Keratinocyte (primary cell): ENCODE measurements at regions not wholly inside any gene's neighbourhood (a gene's known extent, or its start where the extent isn't known, plus 50 kb on each side); places are given as distances from the start of the nearest gene placed in this dataset.

Experiments used
- DNase-seq: peaks from one replicate; pipeline ENCODE4 v3.0.0-alpha.2; 2011; ENCODE audit warnings: low read depth, missing footprints, low spot score
- FAIRE-seq: peaks from 2 replicates; lab custom pipeline; 2011; peaks lifted over from hg19 to GRCh38; lab: Jason Lieb, UNC
- H2AFZ ChIP-seq: 2 replicates; pipeline ENCODE4 v1.6.0; 2012; ENCODE audit warnings: low read length, control low read depth, inconsistent platforms; ENCODE audit not compliant: control insufficient read depth
- H3K27ac ChIP-seq: 2 replicates; pipeline ENCODE4 v1.5.1; 2011; ENCODE audit warnings: low read length; ENCODE audit not compliant: control insufficient read depth, insufficient read depth
- H3K27me3 ChIP-seq: 3 replicates; pipeline ENCODE4 v1.6.0; 2011; ENCODE audit warnings: low read length; ENCODE audit not compliant: control insufficient read depth, insufficient read depth; ENCODE audit errors: extremely low read depth
- H3K36me3 ChIP-seq, 2 experiments: 2 replicates in 1 of 2; 3 replicates in 1 of 2; pipeline ENCODE4 v1.5.1; 2011; ENCODE audit warnings: low read length in 2 of 2, mild to moderate bottlenecking in 1 of 2; ENCODE audit not compliant: control insufficient read depth in 2 of 2, insufficient read depth in 2 of 2; ENCODE audit errors: extremely low read depth in 1 of 2
- H3K4me1 ChIP-seq: 3 replicates; pipeline ENCODE4 v1.5.1; 2011; ENCODE audit warnings: low read length; ENCODE audit not compliant: control insufficient read depth, insufficient read depth; ENCODE audit errors: extremely low read depth
- H3K4me2 ChIP-seq: 3 replicates; pipeline ENCODE4 v1.6.0; 2011; ENCODE audit warnings: low read depth, low read length; ENCODE audit not compliant: control insufficient read depth, insufficient read depth; ENCODE audit errors: extremely low read depth
- H3K4me3 ChIP-seq, 3 experiments: fragments of 200-600 bp in 1 of 3; sonication (generic) in 1 of 3; 2 replicates in 2 of 3; 3 replicates in 1 of 3; pipeline ENCODE4 v1.5.1; 2011 to 2016; ENCODE audit warnings: low read length in 3 of 3, mild to moderate bottlenecking in 3 of 3, control low read depth in 2 of 3, inconsistent platforms in 1 of 3, low read depth in 1 of 3, mixed read lengths in 1 of 3, mixed run types in 1 of 3, moderate library complexity in 1 of 3; ENCODE audit not compliant: control insufficient read depth in 2 of 3, insufficient read depth in 2 of 3; ENCODE audit errors: extremely low read depth in 1 of 3
- H3K79me2 ChIP-seq: 2 replicates; pipeline ENCODE4 v1.6.0; 2012; ENCODE audit warnings: low read length; ENCODE audit not compliant: control insufficient read depth, insufficient read depth
- H3K9ac ChIP-seq: 3 replicates; pipeline ENCODE4 v1.6.0; 2011; ENCODE audit warnings: low read length; ENCODE audit not compliant: control insufficient read depth, insufficient read depth; ENCODE audit errors: extremely low read depth
- H3K9me1 ChIP-seq: 3 replicates; pipeline ENCODE4 v1.6.0; 2011; ENCODE audit warnings: low read length; ENCODE audit not compliant: control insufficient read depth, insufficient read depth; ENCODE audit errors: extremely low read depth
- H3K9me3 ChIP-seq: 2 replicates; pipeline ENCODE4 v1.5.1; 2012; ENCODE audit warnings: low read depth, low read length; ENCODE audit not compliant: control insufficient read depth
- H4K20me1 ChIP-seq: 3 replicates; pipeline ENCODE4 v1.6.0; 2011; ENCODE audit warnings: low read length; ENCODE audit not compliant: control insufficient read depth, insufficient read depth; ENCODE audit errors: extremely low read depth
- CTCF ChIP-seq, 3 experiments: IDR thresholded peaks in 1 of 3; conservative IDR thresholded peaks in 1 of 3; optimal IDR thresholded peaks in 1 of 3; 2 replicates in 2 of 3; 3 replicates in 1 of 3; pipeline versions ENCODE3 to v1.5.1; 2011; ENCODE audit warnings: low read length in 3 of 3, mild to moderate bottlenecking in 3 of 3, moderate library complexity in 2 of 3, control low read depth in 1 of 3, inconsistent platforms in 1 of 3; ENCODE audit not compliant: insufficient read depth in 2 of 3; ENCODE audit errors: extremely low read depth in 1 of 3
- EZH2 ChIP-seq: IDR thresholded peaks from one replicate; pipeline ENCODE4 v1.6.1; 2012; ENCODE audit warnings: inconsistent platforms, mild to moderate bottlenecking, low read length, moderate library complexity
- dilution Hi-C: fragments of 300-500 bp; cut with MboI; formaldehyde crosslinking; loops from one replicate; pipeline ENCODE4 v1.7.0; 2020; ENCODE audit warnings: low sequenced_read_pairs; ENCODE audit not compliant: extremely low pct_ligation_motif_present

DNA sequence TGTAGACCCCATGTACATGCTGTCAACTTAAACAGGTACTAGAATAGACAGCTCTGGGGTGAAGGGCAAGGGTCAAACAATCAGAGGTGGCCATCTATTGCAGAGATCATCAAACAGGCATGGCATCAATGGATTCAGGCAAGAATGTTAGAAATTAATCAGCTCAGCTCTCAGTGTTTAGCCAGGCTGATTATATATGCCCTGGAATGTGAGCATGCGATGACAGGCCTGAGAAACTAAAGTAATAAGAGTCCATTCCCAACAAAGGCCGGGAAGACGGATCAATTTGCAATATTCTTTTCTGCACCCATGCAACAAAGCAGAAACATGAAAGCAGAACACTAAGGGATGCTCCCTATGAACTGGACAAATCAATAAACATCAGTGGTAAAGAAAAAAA, 380.5 kb upstream of the SPRED2 start:
- Histone ChIP-seq H3K9me1 (no peaks in the 10 kb centered on the region), H3K4me1 (no peaks in the 10 kb centered on the region), H3K27ac (no peak overlapping the region), H3K9me3 (no peaks in the 10 kb centered on the region), H3K4me3 (no peak overlapping the region), H3K4me2 (no peak overlapping the region), H3K79me2 (no peaks in the 10 kb centered on the region), H3K36me3 (no peaks in the 10 kb centered on the region), H4K20me1 (no peaks in the 10 kb centered on the region), H2AFZ (no peak overlapping the region), H3K27me3 (no peaks in the 10 kb centered on the region), H3K9ac (no peak overlapping the region)
- dilution Hi-C loops = no loop called here
- no peak for FAIRE-seq
- DNase-seq = no peak
- TF ChIP-seq EZH2 (no peak), CTCF (optimal IDR thresholded peaks at IDR 0.05 in 1 of 3, IDR thresholded peaks at IDR 0.05 in 1 of 3, conservative IDR thresholded peaks at IDR 0.05 in 1 of 3; ENCODE audit: extremely low read depth in 1 of 3, insufficient read depth in 2 of 3, low read length in 3 of 3) (no peak)

DNA sequence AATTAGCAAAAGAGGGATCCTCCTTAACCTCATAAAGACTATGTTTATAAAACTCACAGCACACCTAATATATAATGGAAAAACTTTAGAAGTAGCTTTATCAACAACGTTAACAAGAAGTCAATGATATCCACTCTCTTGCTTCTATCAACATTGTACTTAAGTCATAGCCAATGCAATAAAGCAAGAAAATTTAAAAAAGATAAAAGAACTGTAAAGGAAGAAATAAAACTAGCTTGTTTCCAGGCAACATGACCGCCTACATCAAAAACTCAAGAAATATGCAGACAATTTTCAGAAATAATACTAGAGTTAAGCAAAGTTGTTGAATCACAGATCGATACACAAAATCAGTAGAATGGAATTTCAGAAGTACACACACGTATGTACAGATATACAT, 375.5 kb upstream of the SPRED2 start:
- H3K4me2 ChIP-seq = no peak overlapping the region
- no peaks in the 10 kb centered on the region for H4K20me1 ChIP-seq
- H3K9me3 ChIP-seq = no peaks in the 10 kb centered on the region
- DNase-seq = no peak
- H3K27me3 ChIP-seq = no peaks in the 10 kb centered on the region
- no peaks in the 10 kb centered on the region for H3K36me3 ChIP-seq
- no peaks in the 10 kb centered on the region for H3K9me1 ChIP-seq
- H3K4me3 ChIP-seq = no peak overlapping the region
- TF ChIP-seq CTCF (optimal IDR thresholded peaks at IDR 0.05 in 1 of 3, IDR thresholded peaks at IDR 0.05 in 1 of 3, conservative IDR thresholded peaks at IDR 0.05 in 1 of 3; ENCODE audit: extremely low read depth in 1 of 3, insufficient read depth in 2 of 3, low read length in 3 of 3) = no peak
- TF ChIP-seq EZH2 = no peak
- H3K27ac ChIP-seq = no peak overlapping the region
- no peaks in the 10 kb centered on the region for H3K4me1 ChIP-seq
- no peak for FAIRE-seq
- dilution Hi-C loops = no loop called here
- H3K9ac ChIP-seq = no peak overlapping the region
- H3K79me2 ChIP-seq = no peaks in the 10 kb centered on the region
- no peak overlapping the region for H2AFZ ChIP-seq
